Fibroblast of mammary gland (primary cell): ENCODE measurements at regions not wholly inside any gene's neighbourhood (a gene's known extent, or its start where the extent isn't known, plus 50 kb on each side); places are given as distances from the start of the nearest gene placed in this dataset.

Experiments
- DNase-seq: peaks from one replicate; pipeline ENCODE4 v3.0.0-alpha.2; 2010; ENCODE audit warnings: low read depth
- H3K4me3 ChIP-seq: 2 replicates; pipeline ENCODE4 v1.5.1; 2011; ENCODE audit warnings: low read depth, mild to moderate bottlenecking, low read length, moderate library complexity; ENCODE audit not compliant: control insufficient read depth
- CTCF ChIP-seq: conservative IDR thresholded peaks from 2 replicates; pipeline ENCODE4 v1.5.1; 2011; ENCODE audit warnings: low read depth, low read length, inconsistent platforms; ENCODE audit not compliant: control insufficient read depth, insufficient read depth

DNA sequence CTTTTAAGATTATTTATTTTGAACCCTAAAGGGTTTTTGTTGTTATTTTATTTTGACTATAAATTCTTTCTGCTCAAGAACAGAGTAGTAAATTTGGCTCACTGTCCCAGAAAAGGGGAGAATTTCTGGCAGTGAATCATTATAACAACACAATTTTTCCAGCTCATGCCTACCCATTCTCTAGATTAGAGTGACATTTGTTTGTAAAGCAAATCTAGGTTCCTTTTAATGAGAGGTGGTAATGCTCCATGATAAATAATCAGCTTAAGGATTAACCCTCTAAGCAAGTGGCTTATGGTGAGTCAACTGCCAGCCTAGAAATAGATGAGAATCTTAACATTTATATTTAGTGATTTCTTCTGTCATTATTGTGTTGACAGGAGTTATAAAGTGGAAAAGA is 409.2 kb downstream of the NFIB start:
- TF ChIP-seq CTCF: no peak
- no peak overlapping the region for H3K4me3 ChIP-seq
- DNase-seq: no peak

GRCh38 chr9:13904311-13904710 is 409.6 kb downstream of the NFIB start:
- TF ChIP-seq CTCF: no peak
- no peak overlapping the region for H3K4me3 ChIP-seq
- no peak for DNase-seq

- H3K4me3 ChIP-seq: no peak overlapping the region
- DNase-seq: no peak
- no peak for TF ChIP-seq CTCF
These were observed 411.5 kb downstream of the NFIB start for GRCh38 chr9:13902286-13903066.

GRCh38 chr9:13901176-13901575 is 412.8 kb downstream of the NFIB start:
- H3K4me3 ChIP-seq: no peak overlapping the region
- TF ChIP-seq CTCF: no peak
- DNase-seq: no peak

DNA sequence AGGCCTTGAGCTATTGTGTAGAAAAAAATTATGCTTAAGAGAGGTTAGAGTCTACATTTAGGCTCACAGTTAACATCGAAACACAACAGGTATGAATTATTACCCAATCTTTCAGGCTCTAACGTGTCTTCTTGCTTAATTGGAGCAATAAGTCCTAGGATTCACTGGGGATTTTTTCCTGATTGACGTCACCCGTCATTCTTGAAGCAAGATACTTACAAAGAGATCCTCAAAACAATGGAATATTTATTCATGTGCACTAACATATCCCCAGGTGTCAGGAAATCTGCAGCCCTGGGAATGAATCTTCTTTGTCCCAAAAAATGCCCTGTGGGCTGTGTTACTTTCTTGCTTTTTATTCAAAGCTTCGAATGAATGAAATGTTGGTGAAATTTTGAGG is 413.5 kb downstream of the NFIB start:
- DNase-seq: no peak
- H3K4me3 ChIP-seq: no peak overlapping the region
- TF ChIP-seq CTCF: no peak

DNA sequence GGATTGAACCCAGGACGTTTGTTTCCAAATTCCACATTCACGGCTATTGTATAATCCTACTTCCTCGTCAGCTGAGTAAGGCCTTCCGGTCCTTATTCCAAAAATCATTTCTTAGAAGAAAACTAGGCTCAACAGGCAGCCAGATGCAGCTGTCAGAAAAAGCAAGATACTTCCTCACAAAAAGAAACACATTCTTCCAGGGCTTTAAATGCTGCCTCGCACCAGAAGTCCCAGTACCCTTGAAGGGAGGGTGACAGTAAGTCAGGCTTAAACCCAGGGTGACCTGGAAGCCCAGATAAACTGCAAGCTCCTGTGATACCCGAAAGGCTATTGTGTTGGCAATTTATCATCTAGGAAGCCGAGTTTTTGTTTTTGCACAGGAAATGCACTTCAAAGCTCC is 414.0 kb downstream of the NFIB start:
- DNase-seq: no peak
- no peak for TF ChIP-seq CTCF
- H3K4me3 ChIP-seq: no peak overlapping the region

DNA sequence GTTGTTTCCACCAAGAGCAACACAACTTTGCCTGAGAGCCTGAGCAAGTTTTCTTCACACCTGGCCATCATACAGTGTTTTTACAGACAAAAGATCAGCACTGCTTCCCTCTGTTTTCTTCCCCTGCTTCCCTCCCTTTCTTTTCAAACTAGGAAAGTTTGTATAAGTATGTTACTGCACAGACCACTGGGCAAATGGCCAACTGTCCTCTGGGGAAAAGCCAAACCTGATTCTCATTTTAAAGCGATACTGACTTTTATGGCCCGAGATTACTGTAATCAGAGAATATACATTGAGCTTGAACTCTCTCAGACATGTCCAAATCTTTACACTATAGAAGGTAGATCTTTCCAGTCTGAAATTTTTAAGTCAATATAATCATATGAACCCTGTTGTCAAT is 415.0 kb downstream of the NFIB start:
- DNase-seq: no peak
- no peak for TF ChIP-seq CTCF
- H3K4me3 ChIP-seq: no peak overlapping the region
